Omental fat pad (tissue), 3 donors: ENCODE measurements at regions not wholly inside any gene's neighbourhood (a gene's known extent, or its start where the extent isn't known, plus 50 kb on each side); places are given as distances from the start of the nearest gene placed in this dataset.

Experiments used
- ATAC-seq: fragments of 150-250 bp; one replicate; pipeline ENCODE4 v1.9.1; 2016; ENCODE audit warnings: mild to moderate bottlenecking, moderate library complexity; ENCODE audit not compliant: low FRiP score
- DNase-seq: peaks from one replicate; pipeline ENCODE4 v3.0.0-alpha.2; 2019; ENCODE audit warnings: low spot score
- TF ChIP-seq, protein P1 (sequence below), 3 donors: fragments of 450-650 bp; IDR thresholded peaks; one replicate each; pipeline ENCODE4 v1.5.1; 2016 to 2017; ENCODE audit warnings: antibody characterized with exemption in 3 of 3, mild to moderate bottlenecking in 3 of 3, moderate library complexity in 2 of 3

DNA sequence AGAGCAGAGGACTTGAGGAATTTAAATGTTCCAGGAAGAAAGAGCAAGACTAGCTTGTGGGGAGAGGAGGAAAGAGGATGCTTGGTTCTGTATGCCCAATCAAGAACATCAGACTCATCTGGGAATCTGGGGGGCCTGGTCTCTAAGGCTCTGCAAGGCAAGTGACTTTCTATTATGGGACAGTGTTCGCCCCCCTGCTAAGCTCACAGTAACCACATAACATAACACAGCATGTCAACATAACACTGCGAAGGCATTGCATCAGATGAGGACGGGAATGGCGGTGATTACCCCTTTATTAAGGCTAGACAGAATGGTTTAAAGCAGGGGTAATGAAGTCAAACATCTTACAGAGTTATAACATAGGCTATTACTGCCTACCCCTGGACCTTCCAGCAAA is 176.6 kb upstream of the IRX6 start:
- no peak for ATAC-seq

DNA sequence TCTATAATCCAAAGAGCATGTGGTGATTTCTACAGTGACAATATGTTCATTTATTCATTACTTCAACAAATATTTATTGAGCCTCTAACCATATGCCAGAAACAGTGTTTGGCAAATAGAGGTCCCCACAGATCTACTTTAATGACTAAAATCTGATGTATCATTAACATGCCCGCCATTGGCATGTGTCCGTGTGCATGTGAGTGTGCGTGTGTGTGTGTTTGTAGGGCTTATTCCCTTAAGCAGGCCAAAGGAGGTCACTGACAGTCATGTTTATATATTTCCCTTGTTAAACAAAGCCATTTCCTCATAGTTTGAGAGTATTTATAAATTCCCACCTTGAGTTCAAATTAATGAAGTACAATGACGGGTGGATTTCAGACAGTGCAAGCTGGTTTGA is 174.4 kb upstream of the IRX6 start:
- DNase-seq (no peak), ATAC-seq (no peak)
- TF ChIP-seq, protein P1, sequence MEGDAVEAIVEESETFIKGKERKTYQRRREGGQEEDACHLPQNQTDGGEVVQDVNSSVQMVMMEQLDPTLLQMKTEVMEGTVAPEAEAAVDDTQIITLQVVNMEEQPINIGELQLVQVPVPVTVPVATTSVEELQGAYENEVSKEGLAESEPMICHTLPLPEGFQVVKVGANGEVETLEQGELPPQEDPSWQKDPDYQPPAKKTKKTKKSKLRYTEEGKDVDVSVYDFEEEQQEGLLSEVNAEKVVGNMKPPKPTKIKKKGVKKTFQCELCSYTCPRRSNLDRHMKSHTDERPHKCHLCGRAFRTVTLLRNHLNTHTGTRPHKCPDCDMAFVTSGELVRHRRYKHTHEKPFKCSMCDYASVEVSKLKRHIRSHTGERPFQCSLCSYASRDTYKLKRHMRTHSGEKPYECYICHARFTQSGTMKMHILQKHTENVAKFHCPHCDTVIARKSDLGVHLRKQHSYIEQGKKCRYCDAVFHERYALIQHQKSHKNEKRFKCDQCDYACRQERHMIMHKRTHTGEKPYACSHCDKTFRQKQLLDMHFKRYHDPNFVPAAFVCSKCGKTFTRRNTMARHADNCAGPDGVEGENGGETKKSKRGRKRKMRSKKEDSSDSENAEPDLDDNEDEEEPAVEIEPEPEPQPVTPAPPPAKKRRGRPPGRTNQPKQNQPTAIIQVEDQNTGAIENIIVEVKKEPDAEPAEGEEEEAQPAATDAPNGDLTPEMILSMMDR (IDR thresholded peaks at IDR 0.05): no peak

More for the DNA sequence above, 176.6 kb upstream of the IRX6 start:
- no peak for DNase-seq
- TF ChIP-seq, protein P1 (IDR thresholded peaks at IDR 0.05): no peak

DNA sequence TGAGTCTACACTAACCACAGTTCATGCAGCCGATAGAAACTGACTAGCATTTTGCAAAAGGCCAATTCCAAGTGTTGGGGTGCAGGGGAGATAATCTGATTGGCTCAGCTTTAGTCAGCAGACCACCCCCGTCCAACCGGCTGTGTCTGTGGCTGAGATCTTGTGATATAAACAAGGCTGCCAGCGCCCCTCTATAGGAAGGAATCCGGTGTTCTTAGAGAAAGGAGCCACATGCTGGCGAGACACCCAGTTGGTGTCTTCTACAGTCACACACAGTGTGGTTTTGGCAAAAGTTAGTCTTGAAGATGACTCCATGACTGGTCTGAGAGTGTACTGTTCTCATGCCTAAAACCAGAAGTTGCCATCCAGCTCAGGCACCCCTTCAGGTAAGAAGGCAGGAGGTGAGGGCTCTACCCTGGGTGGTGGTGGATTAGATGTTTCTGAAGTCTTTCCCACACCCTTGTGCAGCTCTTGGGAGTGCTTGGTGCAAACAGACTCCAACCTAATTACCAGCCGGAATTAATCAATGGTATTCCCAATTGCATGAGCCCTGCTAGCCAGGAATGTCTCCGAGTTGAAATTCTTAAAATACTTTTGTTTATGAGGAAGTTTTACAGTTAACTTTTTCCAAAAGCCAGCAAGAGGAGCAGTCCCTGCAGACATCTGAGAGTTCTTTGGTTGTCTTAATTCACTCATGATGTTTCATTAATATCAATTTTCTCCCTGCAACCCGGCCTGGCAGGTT is 172.3 kb upstream of the IRX6 start:
- TF ChIP-seq, protein P1 (IDR thresholded peaks at IDR 0.05): no peak
- DNase-seq: no peak
- ATAC-seq: no peak

DNA sequence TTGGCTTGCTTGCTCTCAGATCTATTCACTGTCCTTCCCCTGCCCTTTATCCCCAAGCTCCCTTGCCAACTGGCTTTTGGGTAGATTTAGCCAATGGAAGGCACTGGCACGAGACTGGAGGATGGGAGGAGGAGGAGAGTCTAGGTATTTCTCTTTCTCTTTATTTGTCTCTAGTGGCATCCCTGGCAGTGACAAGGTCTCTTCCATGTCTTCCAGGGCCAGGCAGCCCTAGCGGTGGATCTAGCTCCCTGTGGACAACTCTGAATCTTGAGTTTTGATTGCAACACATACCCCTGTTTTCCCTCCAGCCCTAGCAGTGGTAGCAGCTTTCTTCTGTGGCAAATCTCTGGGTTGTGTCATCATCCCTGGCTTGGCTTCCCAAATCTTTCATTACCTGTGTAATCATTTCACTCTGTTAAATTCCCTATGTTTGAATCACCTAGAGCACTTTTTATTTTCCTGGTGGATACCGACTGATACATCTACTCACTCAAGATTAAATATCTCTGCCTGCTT is 171.1 kb upstream of the IRX6 start:
- no peak for ATAC-seq
- no peak for DNase-seq
- TF ChIP-seq, protein P1 (IDR thresholded peaks at IDR 0.05): no peak

DNA sequence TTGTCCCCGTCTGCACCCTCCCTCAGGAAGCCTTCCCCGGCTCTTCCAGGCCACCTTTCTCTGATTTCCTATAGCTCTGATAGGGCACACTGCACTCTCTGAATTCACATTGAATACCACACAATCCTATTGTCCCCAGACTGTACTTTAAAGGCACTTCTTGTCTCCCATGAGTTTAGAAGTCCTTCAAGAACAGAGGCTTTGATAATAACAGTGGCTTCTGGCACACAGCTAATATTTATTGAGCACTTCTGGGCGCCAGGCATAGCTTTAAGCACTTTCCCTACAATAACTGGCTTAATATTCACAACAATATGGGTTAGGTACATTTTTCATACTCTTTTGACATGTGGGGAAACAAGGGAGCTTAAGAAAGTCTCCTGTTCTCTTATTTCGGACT is 169.7 kb upstream of the IRX6 start:
- TF ChIP-seq, protein P1 (IDR thresholded peaks at IDR 0.05): no peak
- no peak for ATAC-seq
- DNase-seq: no peak

DNA sequence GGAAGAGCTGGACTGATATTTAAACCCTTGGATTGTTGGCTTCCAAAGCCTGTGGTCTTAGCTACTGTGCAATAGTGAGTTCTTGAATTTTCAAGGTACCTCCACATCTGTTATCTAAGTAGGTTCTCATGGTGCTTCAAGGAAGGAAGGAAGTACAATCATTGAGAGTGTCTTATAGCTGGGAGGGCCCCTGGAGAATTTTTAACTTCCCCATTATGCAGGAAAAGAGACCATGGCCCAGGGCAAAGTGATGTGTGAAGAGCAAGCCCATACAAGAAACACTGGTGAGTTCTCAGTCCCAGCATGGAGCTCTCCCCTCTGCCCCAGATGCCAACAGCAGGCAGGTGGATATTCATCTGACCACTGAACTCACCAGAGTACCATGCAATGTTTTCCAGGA is 169.0 kb upstream of the IRX6 start:
- TF ChIP-seq, protein P1 (IDR thresholded peaks at IDR 0.05): no peak
- ATAC-seq: no peak

DNA sequence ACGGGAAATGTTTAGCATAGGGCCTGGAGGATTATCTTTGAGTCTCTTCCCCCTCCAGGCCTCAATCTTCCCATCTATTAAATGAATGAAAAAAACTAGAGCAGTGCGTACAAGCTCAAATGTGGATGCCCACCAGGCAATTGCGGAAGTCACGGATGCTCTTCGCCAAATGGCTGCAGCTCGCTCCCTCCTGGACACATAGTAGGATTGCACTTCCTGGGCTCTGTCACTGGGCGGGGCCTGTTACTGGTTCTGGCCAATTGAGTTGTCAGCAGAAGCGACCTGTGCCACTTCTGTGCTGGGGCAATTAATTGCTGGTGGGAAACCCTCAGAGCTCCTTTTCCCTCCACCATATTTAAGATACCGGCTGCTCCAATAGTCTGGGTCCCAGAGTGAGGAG is 168.2 kb upstream of the IRX6 start:
- ATAC-seq: no peak
- no peak for DNase-seq
- TF ChIP-seq, protein P1 (IDR thresholded peaks at IDR 0.05): no peak

More for the DNA sequence above, 169.0 kb upstream of the IRX6 start:
- DNase-seq: no peak
